Fibroblast of the aortic adventitia (primary cell): ENCODE measurements at regions not wholly inside any gene's neighbourhood (a gene's known extent, or its start where the extent isn't known, plus 50 kb on each side); places are given as distances from the start of the nearest gene placed in this dataset.

ENCODE experiments used
- DNase-seq: peaks from one replicate; pipeline ENCODE4 v3.0.0-alpha.2; 2010; ENCODE audit warnings: low read depth
- H3K4me3 ChIP-seq: 2 replicates; pipeline ENCODE4 v1.5.1; 2011; ENCODE audit warnings: low read depth, mild to moderate bottlenecking, control low read depth, low read length, moderate library complexity
- TF ChIP-seq, protein P1 (sequence below): IDR thresholded peaks from 2 replicates; pipeline ENCODE4 v1.5.1; 2011; ENCODE audit warnings: mild to moderate bottlenecking, low read length, control low read depth, inconsistent platforms; ENCODE audit not compliant: insufficient read depth

DNA sequence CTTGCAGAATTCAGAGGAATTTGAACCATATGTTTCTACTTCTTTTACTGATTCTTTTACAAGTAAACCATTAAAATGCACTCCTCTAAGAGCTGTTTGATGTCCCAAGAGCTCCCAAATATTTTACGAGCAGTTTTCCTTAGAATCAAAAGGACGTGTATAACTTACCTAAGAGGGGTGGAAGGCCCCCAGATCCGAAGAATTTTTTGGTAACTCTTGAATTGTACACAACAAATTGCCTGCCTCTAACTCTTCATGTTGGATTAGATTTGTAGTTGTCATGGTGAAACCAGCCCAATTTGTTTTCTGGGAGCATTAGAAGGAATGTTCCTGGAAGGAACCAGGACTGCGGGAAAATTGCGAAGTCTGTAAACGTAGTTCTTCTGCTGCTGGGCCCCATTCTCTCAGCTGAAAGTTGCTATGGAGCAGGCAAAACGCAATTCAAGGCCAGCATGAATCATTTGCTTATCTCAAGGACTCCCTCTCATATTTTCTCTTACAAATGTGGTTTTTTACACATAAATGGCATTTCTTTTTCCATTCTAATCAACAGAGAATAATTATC is 124.8 kb upstream of the TMEM72 start:
- DNase-seq, result peak; percentile 97
- no peak overlapping the region for H3K4me3 ChIP-seq
- TF ChIP-seq, protein P1, sequence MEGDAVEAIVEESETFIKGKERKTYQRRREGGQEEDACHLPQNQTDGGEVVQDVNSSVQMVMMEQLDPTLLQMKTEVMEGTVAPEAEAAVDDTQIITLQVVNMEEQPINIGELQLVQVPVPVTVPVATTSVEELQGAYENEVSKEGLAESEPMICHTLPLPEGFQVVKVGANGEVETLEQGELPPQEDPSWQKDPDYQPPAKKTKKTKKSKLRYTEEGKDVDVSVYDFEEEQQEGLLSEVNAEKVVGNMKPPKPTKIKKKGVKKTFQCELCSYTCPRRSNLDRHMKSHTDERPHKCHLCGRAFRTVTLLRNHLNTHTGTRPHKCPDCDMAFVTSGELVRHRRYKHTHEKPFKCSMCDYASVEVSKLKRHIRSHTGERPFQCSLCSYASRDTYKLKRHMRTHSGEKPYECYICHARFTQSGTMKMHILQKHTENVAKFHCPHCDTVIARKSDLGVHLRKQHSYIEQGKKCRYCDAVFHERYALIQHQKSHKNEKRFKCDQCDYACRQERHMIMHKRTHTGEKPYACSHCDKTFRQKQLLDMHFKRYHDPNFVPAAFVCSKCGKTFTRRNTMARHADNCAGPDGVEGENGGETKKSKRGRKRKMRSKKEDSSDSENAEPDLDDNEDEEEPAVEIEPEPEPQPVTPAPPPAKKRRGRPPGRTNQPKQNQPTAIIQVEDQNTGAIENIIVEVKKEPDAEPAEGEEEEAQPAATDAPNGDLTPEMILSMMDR, result no peak

DNA sequence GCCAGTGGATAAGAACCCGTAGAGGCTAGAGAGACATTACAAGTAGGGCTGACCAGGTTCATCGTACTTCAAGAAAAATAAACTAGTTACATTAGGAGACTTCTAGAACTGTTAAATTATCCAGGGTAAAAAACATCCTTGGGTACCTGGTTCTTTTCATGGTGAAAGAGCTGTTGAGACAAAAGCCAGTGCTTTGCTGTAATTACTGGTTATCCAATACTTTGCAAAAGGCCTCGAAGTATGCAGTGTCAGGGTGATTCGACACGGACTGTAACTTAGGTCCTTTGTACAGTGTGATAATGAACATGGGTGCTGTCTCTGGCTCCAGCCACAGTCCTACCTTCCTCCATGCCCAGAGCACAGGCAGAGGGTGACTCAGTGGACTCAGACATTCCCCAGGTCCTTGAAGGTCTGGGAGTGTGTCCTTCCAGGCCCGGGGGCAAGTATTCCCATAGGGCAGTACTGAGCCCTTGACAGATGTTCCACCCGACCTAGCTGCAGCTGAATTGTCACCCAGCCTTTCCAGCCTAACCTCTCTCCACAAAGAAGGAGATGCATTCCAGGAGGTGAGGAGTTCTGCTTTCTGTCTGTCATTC is 123.6 kb upstream of the TMEM72 start:
- TF ChIP-seq, protein P1, result no peak
- DNase-seq, result no peak

DNA sequence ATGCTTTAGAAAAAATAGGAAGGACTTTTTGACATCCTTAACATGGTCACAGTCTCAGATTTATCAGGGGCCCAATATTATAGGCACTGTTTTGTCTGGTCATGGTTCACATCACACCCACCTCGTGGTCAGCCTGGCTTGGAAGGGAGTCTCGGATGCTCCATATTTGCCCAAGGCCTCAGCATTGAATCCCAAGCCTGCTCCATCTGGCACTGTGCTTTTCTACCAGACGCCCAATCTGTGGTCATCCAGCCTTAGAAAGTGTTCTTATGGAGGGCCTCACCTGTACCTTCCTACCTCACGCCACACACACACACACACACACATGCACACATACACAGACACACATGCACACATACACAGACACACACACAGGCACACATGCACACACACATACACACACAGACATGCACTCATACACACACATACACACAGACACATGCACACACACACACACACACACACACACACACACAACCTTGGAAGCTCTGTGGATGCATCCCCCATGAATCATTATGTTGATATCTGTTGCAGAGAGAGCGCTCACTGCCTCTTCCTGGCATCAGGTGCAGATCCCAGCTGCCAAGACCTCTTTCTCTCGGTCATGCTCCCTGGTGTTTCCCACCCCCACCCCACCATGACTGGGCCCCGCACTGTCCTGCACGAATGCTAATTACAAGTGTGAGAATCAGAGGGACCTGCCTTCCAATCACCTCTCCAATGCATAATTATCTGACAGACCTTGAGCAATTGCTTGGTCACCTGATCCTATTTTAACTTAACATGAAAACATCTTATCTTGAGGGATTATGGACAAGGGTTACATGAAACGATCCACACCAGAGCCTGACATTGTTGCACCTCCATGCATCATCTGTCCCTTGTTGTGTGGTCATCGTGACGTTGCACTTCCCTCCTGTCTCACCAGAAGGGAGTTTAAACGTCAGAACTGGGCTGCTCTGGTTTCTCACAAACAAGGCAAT is 122.7 kb upstream of the TMEM72 start:
- no peak for DNase-seq
- TF ChIP-seq, protein P1, result no peak
- H3K4me3 ChIP-seq, result no peak overlapping the region

More for the DNA sequence above, 123.6 kb upstream of the TMEM72 start:
- H3K4me3 ChIP-seq, result no peak overlapping the region

DNA sequence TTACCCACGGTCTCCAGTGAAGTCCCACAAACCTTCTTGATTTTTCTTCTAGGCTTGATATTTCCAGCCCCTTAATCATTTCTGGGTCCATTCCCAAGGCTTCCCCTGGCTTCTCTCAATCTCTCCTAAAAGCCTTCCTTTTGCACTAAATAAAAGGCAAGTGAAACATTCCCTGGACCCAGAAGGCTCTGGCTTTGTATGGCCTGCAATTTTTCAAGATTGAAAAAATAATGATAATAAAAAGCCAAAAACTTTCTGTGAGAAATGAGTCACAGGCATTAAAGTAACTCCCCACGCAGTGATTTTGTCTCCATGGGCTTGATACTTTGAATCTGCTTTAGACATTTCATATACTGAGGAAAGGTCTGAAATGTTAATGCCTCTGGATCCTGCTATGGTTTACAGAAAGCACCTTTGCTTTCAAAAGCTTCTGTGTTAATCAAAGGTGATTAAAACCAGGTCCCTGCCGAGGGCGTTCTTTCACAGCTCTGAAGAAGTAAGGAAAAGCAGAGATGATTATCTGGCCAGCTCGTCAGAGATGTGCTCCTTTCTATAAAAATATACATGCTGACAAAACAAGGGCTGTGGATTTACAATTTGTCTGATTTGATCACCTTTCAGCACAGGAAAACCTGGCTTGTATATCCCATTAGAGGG is 118.9 kb upstream of the TMEM72 start:
- peak; percentile 73 for DNase-seq
- TF ChIP-seq, protein P1, result no peak
- no peak overlapping the region for H3K4me3 ChIP-seq

DNA sequence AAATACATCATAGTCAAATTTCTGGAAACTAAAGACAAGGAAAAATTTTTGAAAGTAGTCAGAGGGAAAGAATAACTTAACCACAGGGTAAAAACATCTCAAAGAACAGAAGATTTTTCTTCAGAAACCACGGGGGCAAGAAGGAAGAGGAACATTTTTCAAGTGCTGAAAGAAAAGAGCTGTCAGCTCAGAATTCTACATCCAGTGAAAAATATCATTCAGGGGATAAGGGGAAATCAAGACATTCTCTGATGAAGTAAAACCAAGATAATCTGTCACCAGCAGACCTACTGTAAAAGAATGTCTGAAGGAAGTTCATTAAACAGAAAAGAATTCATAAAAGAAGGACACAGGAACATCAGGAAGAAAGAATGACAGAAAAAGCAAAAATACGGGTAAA is 111.2 kb upstream of the TMEM72 start:
- H3K4me3 ChIP-seq, result no peak overlapping the region
- TF ChIP-seq, protein P1, result no peak
- DNase-seq, result no peak
